ENCODE measurements at regions not wholly inside any gene's neighbourhood (a gene's known extent, or its start where the extent isn't known, plus 50 kb on each side); places are given as distances from the start of the nearest gene placed in this dataset.
A peak's percentile ranks its signal among the peaks of the same experiment; 100 is the strongest.

DNA sequence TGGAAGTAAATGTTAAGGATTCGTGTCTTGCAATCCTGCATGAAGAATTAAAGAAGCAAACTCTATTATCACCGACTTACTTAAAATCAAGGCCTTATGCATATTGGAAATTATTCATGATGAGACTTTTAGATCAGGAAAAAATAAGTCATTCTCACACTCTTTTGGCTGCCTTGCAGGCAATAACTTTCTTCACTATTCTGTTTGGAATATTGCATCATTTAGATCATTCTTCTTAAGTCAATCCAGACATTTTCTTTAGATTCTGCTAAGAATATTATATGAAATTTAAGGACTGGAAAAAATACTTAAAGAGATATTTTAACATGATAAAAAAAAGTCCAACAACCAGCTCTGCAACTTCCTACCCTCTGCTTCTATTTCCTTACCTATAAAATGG, 245.4 kb downstream of the LRRN1 start:
- H3K4me1 ChIP-seq = peaks cover 0 to 8% (median 0%) of the 10 kb centered on the region in 4 donors
- no peaks in the 10 kb centered on the region for H3K9me3 ChIP-seq
- H3K27ac ChIP-seq = peak overlapping the region in 1 of 4 donors; percentile 56
- 50 to 65% methylated on average over 2 of the region's 2 CpGs for WGBS, 2 donors
- H3K4me3 ChIP-seq = no peak overlapping the region
- H3K36me3 ChIP-seq = no peaks in the 10 kb centered on the region
- H3K27me3 ChIP-seq = no peaks in the 10 kb centered on the region
- DNase-seq (ENCODE audit: low spot score in 2 of 2) = no peak
- no peak for TF ChIP-seq POLR2A (IDR thresholded peaks at IDR 0.05)
- no peak for TF ChIP-seq EP300 (IDR thresholded peaks at IDR 0.05)
- TF ChIP-seq, protein P1, sequence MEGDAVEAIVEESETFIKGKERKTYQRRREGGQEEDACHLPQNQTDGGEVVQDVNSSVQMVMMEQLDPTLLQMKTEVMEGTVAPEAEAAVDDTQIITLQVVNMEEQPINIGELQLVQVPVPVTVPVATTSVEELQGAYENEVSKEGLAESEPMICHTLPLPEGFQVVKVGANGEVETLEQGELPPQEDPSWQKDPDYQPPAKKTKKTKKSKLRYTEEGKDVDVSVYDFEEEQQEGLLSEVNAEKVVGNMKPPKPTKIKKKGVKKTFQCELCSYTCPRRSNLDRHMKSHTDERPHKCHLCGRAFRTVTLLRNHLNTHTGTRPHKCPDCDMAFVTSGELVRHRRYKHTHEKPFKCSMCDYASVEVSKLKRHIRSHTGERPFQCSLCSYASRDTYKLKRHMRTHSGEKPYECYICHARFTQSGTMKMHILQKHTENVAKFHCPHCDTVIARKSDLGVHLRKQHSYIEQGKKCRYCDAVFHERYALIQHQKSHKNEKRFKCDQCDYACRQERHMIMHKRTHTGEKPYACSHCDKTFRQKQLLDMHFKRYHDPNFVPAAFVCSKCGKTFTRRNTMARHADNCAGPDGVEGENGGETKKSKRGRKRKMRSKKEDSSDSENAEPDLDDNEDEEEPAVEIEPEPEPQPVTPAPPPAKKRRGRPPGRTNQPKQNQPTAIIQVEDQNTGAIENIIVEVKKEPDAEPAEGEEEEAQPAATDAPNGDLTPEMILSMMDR (IDR thresholded peaks at IDR 0.05) = no peak

DNA sequence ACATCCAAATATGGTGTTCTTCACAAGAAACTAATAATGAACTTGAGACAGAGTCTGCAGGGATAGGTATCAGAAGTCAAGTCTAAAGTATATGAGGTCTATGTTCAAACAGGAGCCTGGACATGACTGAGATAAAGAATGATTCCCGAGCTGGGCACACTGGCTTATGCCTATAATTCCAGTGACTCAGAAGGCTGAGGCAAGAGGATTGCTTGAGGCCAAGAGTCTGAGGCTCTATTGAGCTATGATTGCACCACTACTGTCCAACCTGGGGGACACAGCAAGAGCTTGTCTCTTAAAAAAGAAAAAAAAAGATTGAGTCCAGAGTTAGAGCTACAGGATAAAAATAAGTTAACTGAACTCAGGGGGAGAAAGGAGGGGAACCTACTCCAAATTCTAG, 246.5 kb downstream of the LRRN1 start:
- Histone ChIP-seq H3K27me3 (no peaks in the 10 kb centered on the region), H3K27ac (no peak overlapping the region), H3K4me3 (no peak overlapping the region), H3K4me1 (peaks cover 0 to 8% (median 0%) of the 10 kb centered on the region in 4 donors), H3K9me3 (peaks cover 0 to 2% (median 0%) of the 10 kb centered on the region in 4 donors), H3K36me3 (no peaks in the 10 kb centered on the region)
- 75 to 81% methylated on average over 1 of the region's 1 CpG for WGBS, 2 donors
- no peak for DNase-seq (ENCODE audit: low spot score in 2 of 2)
- TF ChIP-seq, protein P1 (IDR thresholded peaks at IDR 0.05) = no peak
- TF ChIP-seq POLR2A (IDR thresholded peaks at IDR 0.05) (no peak), EP300 (IDR thresholded peaks at IDR 0.05) (no peak)

DNA sequence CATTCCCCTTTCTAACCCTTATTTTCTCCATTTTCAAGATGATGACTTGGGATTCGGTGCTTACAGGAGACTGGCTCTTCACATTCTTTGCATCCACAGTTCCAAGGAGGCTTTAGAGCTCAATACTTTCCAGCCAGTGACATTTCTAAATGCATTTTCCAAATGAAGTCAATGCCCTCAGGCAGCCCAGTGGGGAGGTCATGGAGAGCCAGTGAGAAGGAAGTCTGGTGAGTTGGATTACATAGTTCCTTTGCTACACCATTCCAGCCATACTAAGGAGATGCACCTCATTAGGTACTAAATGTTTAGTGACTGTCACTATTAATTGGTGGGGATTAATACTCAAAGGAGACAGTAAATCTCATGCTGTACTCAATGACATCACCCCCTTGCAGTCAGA, 248.1 kb downstream of the LRRN1 start:
- DNase-seq (ENCODE audit: low spot score in 2 of 2) = no peak
- WGBS, 2 donors = 91 to 92% methylated on average over 1 of the region's 1 CpG
- peaks cover 0 to 2% (median 0%) of the 10 kb centered on the region in 4 donors for H3K9me3 ChIP-seq
- no peaks in the 10 kb centered on the region for H3K36me3 ChIP-seq
- no peaks in the 10 kb centered on the region for H3K27me3 ChIP-seq
- peaks cover 0 to 8% (median 0%) of the 10 kb centered on the region in 4 donors for H3K4me1 ChIP-seq
- no peak overlapping the region for H3K27ac ChIP-seq
- H3K4me3 ChIP-seq = no peak overlapping the region
- TF ChIP-seq EP300 (IDR thresholded peaks at IDR 0.05) = no peak

DNA sequence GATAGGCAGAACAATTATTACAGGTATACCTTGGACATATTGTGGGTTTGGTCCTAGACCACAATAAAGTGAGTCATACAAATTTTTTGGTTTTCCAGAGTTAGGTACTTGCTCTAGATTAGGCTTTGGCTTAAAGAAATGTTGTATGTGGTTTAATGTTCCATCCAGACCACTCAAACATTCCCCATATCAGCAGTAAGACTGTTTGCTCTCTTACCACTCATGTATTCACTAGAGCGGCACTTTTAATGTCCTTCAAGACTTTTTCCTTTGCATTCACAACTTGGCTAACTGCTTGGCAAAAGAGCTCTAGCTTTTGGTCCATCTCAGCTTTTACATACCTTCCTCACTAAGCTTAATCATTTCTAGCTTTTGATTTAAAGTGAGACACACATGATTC, 250.5 kb upstream of the SETMAR start:
- H3K27me3 ChIP-seq = no peaks in the 10 kb centered on the region
- 95 to 100% methylated on average over 1 of the region's 1 CpG for WGBS, 2 donors
- H3K27ac ChIP-seq = no peak overlapping the region
- TF ChIP-seq, protein P1 (IDR thresholded peaks at IDR 0.05) = no peak
- TF ChIP-seq EP300 (IDR thresholded peaks at IDR 0.05) (no peak), POLR2A (IDR thresholded peaks at IDR 0.05) (no peak)
- H3K9me3 ChIP-seq = peaks cover 0 to 2% (median 0%) of the 10 kb centered on the region in 4 donors
- no peak for DNase-seq (ENCODE audit: low spot score in 2 of 2)
- no peaks in the 10 kb centered on the region for H3K36me3 ChIP-seq
- H3K4me1 ChIP-seq = no peaks in the 10 kb centered on the region
- H3K4me3 ChIP-seq = no peak overlapping the region

DNA sequence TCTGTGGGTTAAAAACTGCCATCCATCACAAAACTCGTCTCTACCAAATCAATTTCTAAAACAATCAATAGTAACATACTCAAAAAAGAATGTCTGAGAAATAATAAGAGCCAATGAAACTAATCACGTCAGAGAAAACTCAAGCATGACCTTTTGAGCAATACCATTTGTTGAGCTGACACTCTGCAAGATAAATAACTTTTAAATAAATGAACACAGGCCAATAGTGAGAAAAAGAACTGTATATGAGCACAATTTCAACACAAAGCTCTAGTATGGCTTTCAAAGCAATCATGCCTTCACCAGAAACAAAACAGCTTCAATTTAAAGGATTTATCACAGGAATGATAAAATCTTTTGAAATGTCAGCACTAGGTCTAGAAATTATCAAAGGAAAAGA, 249.2 kb upstream of the SETMAR start:
- WGBS, 2 donors = 39 to 60% methylated on average over 2 of the region's 2 CpGs
- no peak overlapping the region for H3K27ac ChIP-seq
- H3K9me3 ChIP-seq = peaks cover 0 to 2% (median 0%) of the 10 kb centered on the region in 4 donors
- TF ChIP-seq POLR2A (IDR thresholded peaks at IDR 0.05) (no peak), EP300 (IDR thresholded peaks at IDR 0.05) (no peak)
- TF ChIP-seq, protein P1 (IDR thresholded peaks at IDR 0.05) = no peak
- DNase-seq (ENCODE audit: low spot score in 2 of 2) = no peak
- no peaks in the 10 kb centered on the region for H3K27me3 ChIP-seq
- H3K4me3 ChIP-seq = no peak overlapping the region
- no peaks in the 10 kb centered on the region for H3K36me3 ChIP-seq
- H3K4me1 ChIP-seq = no peaks in the 10 kb centered on the region

DNA sequence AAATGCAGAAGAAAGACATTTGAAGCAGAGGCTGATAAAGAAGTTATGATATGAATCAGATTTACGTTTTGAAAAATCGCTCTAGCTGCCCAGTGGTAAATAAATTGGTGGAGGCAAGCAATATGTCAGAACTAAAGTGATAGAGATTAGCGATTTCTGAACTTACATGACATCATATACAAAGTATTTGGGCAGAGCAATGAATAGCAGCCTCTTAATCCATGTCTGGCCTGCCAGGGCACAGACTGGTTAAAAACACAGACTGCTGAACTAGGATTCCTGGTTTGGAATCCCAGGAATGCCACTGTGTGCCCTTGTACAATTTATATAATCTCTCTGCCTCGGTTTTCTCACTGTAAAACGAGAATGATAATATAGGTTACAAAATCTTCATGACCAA, 243.1 kb upstream of the SETMAR start:
- Histone ChIP-seq H3K4me3 (no peak overlapping the region), H3K36me3 (no peaks in the 10 kb centered on the region), H3K4me1 (peaks cover 0 to 9% (median 0%) of the 10 kb centered on the region in 4 donors), H3K27ac (no peak overlapping the region), H3K27me3 (no peaks in the 10 kb centered on the region), H3K9me3 (no peaks in the 10 kb centered on the region)
- no peak for DNase-seq (ENCODE audit: low spot score in 2 of 2)
- TF ChIP-seq, protein P1 (IDR thresholded peaks at IDR 0.05) = no peak
- TF ChIP-seq EP300 (IDR thresholded peaks at IDR 0.05) (no peak), POLR2A (IDR thresholded peaks at IDR 0.05) (no peak)
- 44 to 46% methylated on average over 5 of the region's 5 CpGs for WGBS, 2 donors

Data from tibial nerve (tissue), 4 donors.